HG02885 (cell line): ENCODE measurements at regions not wholly inside any gene's neighbourhood (a gene's known extent, or its start where the extent isn't known, plus 50 kb on each side); places are given as distances from the start of the nearest gene placed in this dataset.
A peak's percentile ranks its signal among the peaks of the same experiment; 100 is the strongest.
"Not testable (repeated sequence)": the region's sequence is repeated elsewhere in the genome, so short reads cannot be mapped to it uniquely, and the experiment has no call there.

ENCODE experiments used
- ATAC-seq: cut with Tn5 transposase; IDR thresholded peaks from one replicate; pipeline ENCODE4 v1.9.1; 2021; ENCODE audit warnings: mild to moderate bottlenecking; ENCODE audit not compliant: unreplicated experiment, poor library complexity

DNA sequence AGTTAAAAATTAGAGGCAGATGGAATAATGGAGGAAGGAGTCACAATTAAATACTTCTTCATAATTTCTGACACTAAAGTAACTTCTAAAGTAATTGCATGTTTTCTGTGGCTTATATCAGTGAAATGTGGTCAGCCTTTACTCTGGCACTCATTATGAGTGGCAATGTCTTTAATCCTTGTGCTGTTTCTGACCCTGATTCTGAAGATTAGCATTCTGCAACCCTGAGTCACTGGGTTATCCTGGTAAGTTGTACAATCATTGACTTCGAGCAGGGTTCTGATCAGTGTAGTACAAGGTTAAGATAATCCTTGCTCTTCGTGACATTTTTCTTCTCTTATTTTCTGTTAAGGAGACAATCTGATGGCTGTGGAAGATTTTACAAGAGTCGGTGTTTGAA is 379.4 kb upstream of the RORB start:
- ATAC-seq: no peak

DNA sequence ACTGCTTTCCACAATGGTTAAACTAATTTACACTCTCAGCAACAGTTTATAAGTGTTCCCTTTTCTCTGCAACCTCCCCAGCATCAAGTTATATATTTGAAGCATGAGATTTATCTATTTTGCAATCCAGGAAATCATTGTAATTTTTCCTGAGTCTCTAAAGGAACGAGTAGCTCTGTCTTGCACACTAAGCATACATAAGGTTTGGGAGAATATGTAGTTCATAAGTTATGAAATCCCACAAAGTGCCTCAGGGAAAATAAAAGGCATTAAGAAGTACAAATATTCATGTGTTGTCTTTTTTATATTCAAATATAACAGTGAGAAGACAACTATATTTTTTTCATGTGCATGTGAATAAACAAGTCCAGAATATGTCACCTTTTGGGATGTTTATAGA is 377.1 kb upstream of the RORB start:
- no peak for ATAC-seq

DNA sequence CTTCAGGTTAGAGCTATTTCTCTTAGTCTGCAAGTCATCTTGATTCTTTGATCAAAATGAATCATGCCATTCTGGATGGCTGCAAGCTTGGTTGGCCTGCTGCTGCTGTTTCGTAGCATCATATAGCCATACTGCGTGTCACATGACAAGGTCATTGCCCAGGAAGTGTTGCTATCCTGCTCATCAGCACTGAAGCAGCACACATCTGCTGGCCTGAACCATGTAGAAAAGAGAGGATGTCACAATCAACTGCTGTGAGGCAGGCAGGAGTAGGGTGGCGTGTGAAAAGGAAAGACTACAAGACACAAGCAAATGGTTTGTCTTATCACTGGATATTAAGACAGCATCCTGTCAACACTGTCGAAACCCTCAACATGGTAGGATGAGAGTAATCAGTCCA is 376.7 kb upstream of the RORB start:
- ATAC-seq: no peak

DNA sequence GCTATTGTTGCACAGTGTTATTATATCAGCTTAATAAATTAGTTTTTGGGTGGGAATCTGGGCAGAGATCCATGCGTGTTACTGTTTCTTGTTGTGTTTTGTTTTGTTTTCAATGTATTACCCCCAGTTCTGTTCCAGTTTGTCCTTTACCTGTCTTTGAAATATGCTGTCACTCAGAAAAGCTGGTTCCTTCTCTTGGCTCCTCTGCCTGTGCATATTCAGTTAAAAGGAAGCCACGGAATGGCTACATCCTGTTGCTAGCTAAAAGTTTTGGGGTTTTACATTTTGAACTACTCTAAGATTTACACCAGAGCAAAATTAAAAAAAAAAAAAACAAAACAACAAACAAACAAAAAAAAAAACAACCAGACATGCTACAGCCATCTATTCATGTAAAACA is 374.9 kb upstream of the RORB start:
- no peak for ATAC-seq

DNA sequence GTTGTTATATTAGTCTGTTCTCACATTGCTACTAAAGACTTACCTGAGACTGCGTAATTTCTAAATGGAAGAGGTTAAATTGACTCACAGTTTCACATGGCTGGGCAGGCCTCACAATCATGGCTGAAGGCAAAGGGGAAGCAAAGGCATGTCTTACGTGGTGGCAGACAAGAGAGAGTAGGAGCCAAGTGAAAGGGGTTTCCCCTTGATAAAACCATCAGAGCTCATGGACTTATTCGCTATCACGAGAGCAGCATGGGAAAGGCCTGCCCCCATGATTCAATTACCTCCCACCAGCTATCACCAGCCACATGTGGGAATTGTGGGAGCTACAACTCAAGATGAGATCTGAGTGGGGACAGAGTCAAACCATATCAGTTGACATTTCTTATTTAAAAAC is 374.5 kb upstream of the RORB start:
- ATAC-seq: no peak

DNA sequence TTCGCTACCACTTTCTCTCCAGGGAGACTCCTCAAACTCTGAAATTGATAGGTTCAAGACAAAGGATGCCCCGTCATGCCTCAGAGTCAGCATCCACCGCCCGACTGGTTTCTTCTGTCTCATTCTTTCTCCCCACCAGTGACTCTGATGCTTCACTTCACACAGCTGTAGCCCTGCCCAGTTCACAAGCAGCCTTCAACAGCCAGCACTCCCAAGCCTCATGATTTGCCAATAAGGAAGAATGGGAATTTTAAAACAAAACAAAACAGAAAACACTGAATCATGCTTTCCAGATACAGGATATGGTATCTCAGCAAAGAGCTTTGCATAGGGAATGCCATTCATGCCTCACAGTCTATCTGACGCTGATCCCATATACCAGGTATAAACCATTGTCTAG is 371.2 kb upstream of the RORB start:
- no peak for ATAC-seq

DNA sequence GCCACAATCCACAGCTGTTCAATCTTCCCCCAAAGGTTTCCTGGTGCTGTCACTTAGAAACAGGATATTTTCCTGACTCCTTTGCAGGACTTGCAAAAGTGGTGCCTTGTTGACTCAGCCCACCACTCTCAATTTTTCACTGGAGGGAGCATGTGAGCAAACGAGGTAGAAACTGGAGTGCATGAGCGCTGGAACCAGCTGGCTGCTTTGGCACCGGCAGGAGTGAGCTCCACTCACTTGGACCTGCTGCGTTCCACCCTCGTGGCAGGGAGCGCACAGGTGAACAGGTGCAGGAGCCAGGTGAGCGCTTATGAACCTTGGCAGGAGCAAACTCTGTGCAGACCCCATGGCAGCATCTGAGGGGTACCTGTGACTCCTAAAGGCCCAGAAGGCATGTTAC is 364.1 kb upstream of the RORB start:
- no peak for ATAC-seq

DNA sequence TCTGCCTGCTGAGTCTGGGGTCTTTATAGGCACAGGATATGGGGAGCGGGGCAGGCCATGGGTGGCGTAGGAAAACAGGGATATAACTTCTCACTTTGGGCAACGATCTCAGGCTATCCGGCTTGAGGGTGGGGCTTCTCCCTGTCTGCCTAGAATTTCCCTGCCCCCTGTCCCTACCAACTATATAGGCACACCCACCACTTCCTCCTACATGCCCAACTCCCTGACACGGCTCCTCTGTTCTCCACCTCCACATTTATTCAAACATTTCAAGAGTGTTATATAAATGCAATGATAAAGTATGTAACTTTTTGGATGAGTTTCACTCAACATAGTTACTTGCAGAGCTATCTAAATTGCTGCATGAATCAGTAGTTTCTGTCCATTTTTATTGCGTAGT is 363.2 kb upstream of the RORB start:
- no peak for ATAC-seq

DNA sequence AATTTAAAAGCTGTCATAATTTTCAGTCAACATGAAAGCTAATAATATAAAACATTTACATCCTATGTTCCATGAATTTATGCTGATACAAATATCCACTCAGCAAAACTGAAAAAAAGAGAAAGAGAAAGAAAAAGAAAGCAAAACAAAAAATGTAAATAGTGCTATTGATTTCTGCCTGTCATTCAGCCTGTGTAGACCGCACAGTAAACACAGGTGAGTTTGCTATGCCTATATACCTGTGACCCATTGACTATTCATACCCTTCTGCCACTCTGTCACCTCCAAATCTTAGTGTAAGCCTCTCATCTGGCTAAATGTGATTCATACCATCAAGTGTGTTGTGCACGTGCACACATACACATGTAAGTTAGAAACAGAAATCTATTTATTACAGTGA is 359.0 kb upstream of the RORB start:
- ATAC-seq: no peak

DNA sequence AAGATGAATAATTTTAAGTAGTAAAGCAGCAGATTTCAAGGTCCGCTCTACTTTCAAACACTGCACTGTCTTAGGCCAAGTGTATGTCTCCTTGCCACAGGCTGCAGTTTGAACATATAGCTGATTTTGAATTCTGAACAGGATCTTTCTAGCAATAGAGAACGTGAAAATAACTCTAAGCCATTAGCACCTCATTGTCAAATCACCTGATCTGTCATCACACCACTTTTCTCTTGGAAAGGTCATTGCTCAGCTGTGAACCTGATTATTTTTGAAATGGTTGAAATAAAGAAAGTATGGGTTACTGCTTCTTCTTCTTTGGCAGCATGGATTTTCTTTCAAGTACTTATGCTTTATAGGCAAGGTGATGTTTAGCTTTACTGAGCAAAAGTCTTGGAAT is 357.0 kb upstream of the RORB start:
- ATAC-seq: no peak

DNA sequence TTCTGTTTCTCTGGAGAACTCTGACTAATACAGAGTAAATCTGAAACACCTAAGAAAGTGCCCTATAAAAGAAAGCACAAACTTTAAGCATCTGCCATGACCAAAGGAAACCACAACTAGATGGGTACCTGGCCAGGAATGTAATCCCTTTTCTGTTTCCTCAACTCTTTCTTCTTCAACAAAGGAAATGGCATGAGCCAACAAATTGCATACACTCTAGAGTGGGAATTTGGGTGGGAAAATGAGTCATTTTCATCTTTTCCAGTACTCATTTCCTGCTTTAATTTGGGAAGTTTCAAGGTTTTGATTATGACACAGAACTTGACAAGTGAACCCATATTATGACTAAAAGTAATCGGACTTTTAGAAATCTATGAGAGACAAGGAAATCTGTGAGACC is 349.2 kb upstream of the RORB start:
- no peak for ATAC-seq

DNA sequence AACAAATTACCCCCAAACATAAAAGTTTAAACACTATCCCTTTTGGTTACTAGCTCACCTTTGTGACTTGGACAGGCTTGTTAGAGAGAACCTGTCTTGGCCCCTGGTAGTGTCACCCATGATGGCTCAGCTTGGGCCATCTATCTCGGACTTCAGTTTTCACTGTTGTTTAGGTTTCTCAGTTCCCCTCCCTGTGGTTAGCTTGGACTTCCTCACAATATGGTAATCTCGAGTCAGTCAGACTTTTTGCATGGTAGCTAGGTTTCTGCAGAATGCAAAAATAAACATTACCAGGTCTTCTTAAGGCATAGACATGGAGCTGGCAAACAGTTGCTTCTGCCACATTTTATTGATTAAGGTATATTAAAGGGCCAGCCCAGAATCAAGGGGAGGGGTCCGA is 324.3 kb upstream of the RORB start:
- ATAC-seq: peak; percentile 98

DNA sequence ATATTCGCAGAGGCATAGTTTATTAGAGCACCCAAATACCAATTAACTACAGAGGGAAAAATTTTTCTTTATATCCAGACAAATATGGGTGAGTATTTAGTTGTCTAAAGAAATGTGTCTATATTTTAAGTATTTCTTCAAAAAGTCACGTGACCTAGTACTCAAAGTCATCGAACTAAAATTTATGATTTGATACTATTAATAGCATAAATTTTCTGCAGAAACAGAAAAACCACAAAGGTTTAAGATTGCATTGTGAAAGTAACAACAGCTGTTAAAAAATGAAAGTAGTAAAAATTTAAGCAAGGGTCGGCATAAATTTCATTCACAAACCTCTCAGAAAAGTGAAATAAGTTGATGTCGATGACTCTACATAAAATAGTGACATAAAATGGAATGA is 323.9 kb upstream of the RORB start:
- no peak for ATAC-seq

DNA sequence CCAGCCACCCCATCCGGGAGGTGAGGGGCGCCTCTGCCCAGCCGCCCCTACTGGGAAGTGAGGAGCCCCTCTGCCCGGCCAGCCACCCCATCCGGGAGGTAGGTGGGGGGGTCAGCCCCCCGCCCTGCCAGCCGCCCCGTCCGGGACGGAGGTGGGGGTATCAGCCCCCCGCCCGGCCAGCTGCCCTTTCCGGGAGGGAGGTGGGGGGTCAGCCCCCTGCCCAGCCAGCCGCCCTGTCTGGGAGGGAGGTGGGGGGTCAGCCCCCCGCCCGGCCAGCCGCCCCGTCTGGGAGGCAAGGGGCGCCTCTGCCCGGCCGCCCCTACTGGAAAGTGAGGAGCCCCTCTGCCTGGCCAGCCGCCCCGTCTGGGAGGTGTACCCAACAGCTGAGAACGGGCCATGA is 299.4 kb upstream of the RORB start:
- ATAC-seq: not testable (repeated sequence)

DNA sequence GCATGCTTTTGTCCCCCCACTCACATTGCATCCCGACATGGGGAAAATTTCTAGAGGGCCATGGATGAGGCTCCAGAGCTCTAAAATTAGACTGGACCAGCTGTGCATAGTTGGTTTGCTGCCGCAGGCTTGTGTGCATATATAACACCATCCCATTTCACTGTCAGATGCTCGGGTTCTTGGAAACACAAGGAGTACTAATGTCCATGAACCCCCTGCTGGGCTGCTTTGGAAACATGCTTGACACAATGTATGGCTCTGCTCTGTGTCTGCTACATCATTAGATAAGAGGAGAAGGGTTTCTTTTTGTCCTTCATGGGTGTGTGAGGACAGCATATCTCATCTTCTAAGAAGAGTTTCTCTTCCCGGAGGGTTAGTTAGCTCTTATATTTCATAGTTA is 292.1 kb upstream of the RORB start:
- no peak for ATAC-seq

DNA sequence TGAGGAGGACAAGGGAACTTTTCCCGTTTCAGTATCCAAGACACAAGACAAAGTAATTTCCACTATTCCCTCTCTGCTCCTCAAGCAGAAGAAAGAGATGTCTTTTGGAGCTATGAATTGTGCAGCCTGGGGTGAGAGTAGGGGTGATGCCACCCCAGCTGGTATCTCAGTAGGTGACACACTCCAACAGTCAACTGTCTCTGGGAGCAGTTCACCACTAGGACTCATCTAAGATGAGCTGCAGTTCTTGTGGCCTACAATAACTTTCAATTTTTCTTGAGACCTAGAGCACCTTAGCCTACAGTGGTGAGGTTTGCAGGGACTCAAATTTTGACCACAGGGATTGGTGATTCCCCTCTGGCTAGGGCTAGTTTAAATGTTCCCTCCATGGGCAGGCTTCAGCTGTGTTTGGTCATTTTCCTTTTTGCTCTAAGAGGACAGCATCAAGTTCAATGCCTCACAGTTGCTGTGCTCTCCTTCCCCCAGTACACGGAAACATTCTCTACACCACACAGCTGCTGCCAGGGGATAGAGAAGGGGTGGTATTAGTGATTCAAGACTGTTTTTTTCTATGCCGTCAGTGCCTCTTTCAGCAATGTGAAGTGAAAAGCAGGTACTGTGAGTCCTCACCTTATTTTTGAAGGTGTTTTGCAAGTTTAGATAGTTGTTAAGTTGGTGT is 278.6 kb upstream of the RORB start:
- ATAC-seq: no peak

DNA sequence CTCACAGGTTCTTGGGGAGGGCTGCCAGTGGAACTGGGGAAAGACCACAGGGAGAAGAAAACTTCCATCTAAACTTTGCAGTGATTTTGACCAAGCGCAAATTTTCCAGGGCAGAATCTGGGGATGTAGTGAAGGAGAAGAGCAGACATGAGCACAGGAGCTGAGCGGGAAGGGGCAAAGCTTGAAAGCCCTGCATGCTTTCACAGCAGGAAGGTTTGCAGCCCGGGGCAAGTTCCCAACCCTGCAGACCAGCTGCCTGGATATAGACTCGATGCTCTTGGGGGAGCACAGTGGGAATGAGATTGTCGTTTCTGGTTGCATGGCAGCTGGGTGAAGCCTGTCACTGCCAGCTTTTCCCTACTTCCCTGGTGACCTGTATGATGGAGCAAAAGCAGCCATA is 276.8 kb upstream of the RORB start:
- ATAC-seq: no peak

DNA sequence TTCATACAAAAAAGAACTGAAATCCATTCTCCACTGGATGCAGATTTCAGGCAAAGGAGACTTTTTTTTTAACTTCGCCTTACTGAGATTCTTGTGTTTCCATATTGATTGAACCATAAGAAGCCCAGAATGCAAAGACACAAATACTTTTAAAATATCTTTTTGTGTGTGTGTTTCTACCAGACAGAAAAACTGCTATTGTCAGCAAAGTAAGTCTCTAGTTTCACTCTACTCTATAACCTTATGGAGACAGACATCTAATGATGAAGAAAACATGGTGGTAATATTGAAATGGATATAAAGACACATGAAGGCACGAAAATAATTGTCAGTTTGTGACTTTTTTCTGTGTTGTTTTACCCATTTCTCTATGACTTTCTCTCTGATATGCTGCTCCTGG is 260.3 kb upstream of the RORB start:
- no peak for ATAC-seq

DNA sequence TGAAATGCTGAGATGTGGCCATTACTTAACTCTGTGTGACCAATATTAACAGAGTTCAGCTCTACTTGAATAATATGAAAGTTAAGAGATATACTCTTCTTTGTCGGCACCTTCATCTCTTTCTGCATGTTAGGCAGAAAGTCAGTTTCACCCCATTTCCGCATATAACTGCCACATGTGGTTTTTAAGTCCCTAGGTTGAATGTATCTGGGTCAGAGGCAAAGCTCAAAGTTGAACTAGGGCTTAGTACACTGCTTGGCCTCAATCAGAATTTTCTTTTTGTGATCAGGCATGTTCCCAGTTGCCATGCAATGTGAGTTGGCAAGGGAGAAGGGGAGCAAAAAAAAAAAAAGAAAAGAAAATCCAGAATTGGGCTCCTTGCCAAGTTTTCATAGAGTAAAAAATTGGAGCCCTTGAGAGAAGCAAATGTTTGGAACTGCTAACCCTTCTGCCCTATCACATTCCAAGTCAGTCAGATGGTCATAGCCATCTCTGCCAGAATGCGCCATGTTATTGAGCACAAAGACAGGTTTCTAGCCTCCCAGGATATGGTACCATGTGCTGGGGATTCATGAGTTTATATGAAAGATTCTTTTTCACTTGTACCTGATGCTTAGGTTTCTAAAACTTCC is 251.2 kb upstream of the RORB start:
- no peak for ATAC-seq

DNA sequence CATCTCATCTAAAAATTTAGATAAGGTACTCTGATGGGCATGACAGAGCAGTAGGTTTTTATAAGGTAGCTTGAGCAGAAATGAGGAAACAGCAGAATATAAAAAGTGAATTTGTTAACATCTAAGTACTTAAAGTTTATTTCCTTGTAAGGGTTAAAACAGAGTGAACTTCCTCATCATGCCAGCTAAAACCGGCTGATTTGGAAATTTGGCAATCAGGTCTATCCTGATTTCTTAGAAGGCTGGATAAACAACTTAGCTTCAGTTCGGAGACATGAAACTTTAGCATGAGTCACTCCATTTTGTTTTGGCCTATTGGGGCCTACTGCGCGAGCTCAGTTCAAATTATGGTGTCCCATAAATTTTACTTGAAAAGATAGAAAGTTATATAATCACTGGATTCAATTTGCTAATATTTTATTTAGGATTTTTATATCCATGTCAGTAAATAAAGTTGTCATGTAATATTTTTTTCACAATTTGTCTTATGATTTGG is 241.6 kb upstream of the RORB start:
- no peak for ATAC-seq

DNA sequence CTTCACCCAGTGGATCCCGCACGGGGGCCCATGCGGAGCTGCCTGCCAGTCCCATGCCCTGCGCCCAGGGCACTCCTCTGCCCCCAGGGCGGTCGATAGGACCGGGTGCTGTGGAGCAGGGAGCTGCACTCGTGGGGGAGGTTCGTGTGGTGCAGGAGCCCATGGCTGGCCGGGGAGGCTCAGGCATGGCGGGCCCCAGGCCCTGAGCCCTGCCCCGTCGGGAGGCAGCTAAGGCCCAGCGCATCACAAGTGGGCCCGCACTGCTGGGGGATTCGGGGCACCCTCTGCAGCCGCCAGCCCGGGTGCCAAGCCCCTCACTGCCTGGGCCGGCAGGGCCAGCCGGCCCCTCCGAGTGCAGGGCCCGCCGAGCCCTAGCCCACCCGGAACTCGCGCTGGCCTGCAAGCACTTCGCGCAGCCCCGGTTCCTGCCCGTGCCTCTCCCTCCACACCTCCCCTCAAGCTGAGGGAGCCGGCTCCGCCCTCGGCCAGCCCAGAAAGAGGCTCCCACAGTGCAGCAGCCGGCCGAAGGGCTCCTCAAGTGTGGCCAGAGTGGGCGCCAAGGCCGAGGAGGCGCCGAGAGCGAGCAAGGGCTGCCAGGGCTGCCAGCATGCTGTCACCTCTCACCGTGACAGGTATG is 221.1 kb upstream of the RORB start:
- ATAC-seq: no peak

DNA sequence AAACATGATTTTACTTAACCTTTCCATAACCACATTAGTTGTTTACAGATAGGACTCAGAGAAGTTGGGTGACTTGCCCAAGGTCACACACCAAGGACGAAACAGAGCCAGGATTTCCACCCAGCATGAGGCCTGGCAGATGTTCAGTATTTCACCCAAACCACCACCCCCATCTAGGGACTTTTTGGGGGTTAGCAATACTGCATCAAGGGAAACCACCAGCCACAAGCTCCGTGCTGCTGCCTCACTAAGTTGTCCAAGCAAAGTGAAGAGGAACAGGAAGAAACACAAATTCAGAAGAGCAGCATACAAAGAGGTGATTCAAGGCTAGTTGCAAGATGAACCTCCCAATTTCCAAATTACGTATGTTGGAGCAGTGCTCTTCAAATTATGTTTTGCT is 219.6 kb upstream of the RORB start:
- peak; percentile 94 for ATAC-seq
